ENCODE measurements at regions not wholly inside any gene's neighbourhood (a gene's known extent, or its start where the extent isn't known, plus 50 kb on each side); places are given as distances from the start of the nearest gene placed in this dataset.

- H3K4me3 Mint-ChIP-seq = no peak overlapping the region
- peak overlapping the region; percentile 61 for H3K27ac Mint-ChIP-seq
- POLR2A ChIA-PET = interaction anchor here (1.6 kb wide), 1 partner anchor 31 kb away, joined by 3 read pairs; no protein-coding TSS in a partner anchor
- H3K36me3 Mint-ChIP-seq = peaks cover 13% of the 10 kb centered on the region
- ATAC-seq (ENCODE audit: low read depth) (no peak), DNase-seq (no peak)
- H3K27me3 Mint-ChIP-seq = no peaks in the 10 kb centered on the region
- H3K9me3 Mint-ChIP-seq = peaks cover 13% of the 10 kb centered on the region
- peaks cover 24% of the 10 kb centered on the region for H3K4me1 Mint-ChIP-seq
These were observed 214.1 kb downstream of the NECTIN3 start for GRCh38 chr3:111285694-111286093.

- no peak for DNase-seq
- POLR2A ChIA-PET = no interaction called here
- H3K4me1 Mint-ChIP-seq = peaks cover 21% of the 10 kb centered on the region
These were observed 215.1 kb downstream of the NECTIN3 start for GRCh38 chr3:111286746-111287145.

GRCh38 chr3:111292117-111292516 lies 220.5 kb downstream of the NECTIN3 start:
- Mint-ChIP-seq H3K27me3 (peaks cover 2% of the 10 kb centered on the region), H3K27ac (no peak overlapping the region), H3K36me3 (peaks cover 5% of the 10 kb centered on the region), H3K4me1 (peaks cover 15% of the 10 kb centered on the region), H3K9me3 (peaks cover 9% of the 10 kb centered on the region), H3K4me3 (no peak overlapping the region)
- DNase-seq (no peak), ATAC-seq (ENCODE audit: low read depth) (no peak)
- POLR2A ChIA-PET = no interaction called here

More at GRCh38 chr3:111286746-111287145, 215.1 kb downstream of the NECTIN3 start:
- Mint-ChIP-seq H3K4me3 (no peak overlapping the region), H3K27ac (no peak overlapping the region), H3K27me3 (no peaks in the 10 kb centered on the region), H3K9me3 (peaks cover 13% of the 10 kb centered on the region), H3K36me3 (peaks cover 8% of the 10 kb centered on the region)
- no peak for ATAC-seq (ENCODE audit: low read depth)

GRCh38 chr3:111299192-111299615 lies 227.6 kb downstream of the NECTIN3 start:
- DNase-seq (no peak), ATAC-seq (ENCODE audit: low read depth) (peak; percentile 70)
- H3K4me1 Mint-ChIP-seq = peaks cover 51% of the 10 kb centered on the region
- H3K36me3 Mint-ChIP-seq = peaks cover 7% of the 10 kb centered on the region
- H3K27me3 Mint-ChIP-seq = peaks cover 2% of the 10 kb centered on the region
- no peak overlapping the region for H3K4me3 Mint-ChIP-seq
- POLR2A ChIA-PET = interaction anchor here (0.9 to 1.3 kb wide), 3 partner anchors 9 to 240 kb away, joined by 3 read pairs; no protein-coding TSS in a partner anchor
- H3K27ac Mint-ChIP-seq = no peak overlapping the region
- no peaks in the 10 kb centered on the region for H3K9me3 Mint-ChIP-seq

- Mint-ChIP-seq H3K9me3 (no peaks in the 10 kb centered on the region), H3K36me3 (peaks cover 9% of the 10 kb centered on the region), H3K4me3 (peak overlapping the region; percentile 54), H3K27me3 (peaks cover 1% of the 10 kb centered on the region), H3K27ac (peak overlapping the region; percentile 71), H3K4me1 (peaks cover 52% of the 10 kb centered on the region)
- DNase-seq (no peak), ATAC-seq (ENCODE audit: low read depth) (peak; percentile 60)
- POLR2A ChIA-PET = interaction anchor here (1.0 kb wide), 1 partner anchor 12 kb away, joined by 3 read pairs; no protein-coding TSS in a partner anchor
These were observed 229.7 kb downstream of the NECTIN3 start for GRCh38 chr3:111301238-111301798.

GRCh38 chr3:111302063-111302462 lies 230.4 kb downstream of the NECTIN3 start:
- POLR2A ChIA-PET = no interaction called here
- peaks cover 46% of the 10 kb centered on the region for H3K4me1 Mint-ChIP-seq
- H3K36me3 Mint-ChIP-seq = peaks cover 7% of the 10 kb centered on the region

GRCh38 chr3:111303760-111304159 lies 232.1 kb downstream of the NECTIN3 start:
- H3K27me3 Mint-ChIP-seq = no peaks in the 10 kb centered on the region
- H3K36me3 Mint-ChIP-seq = peaks cover 3% of the 10 kb centered on the region
- no peaks in the 10 kb centered on the region for H3K9me3 Mint-ChIP-seq
- peaks cover 41% of the 10 kb centered on the region for H3K4me1 Mint-ChIP-seq
- H3K27ac Mint-ChIP-seq = no peak overlapping the region
- DNase-seq (no peak), ATAC-seq (ENCODE audit: low read depth) (no peak)
- POLR2A ChIA-PET = no interaction called here
- H3K4me3 Mint-ChIP-seq = no peak overlapping the region

More at GRCh38 chr3:111302063-111302462, 230.4 kb downstream of the NECTIN3 start:
- Mint-ChIP-seq H3K9me3 (no peaks in the 10 kb centered on the region), H3K27me3 (no peaks in the 10 kb centered on the region), H3K27ac (peak overlapping the region; percentile 24), H3K4me3 (peak overlapping the region; percentile 54)
- ATAC-seq (ENCODE audit: low read depth) (no peak), DNase-seq (no peak)

- POLR2A ChIA-PET = interaction anchor here (0.8 kb wide), 1 partner anchor 8 kb away, joined by 3 read pairs; no protein-coding TSS in a partner anchor
- DNase-seq = no peak
- no peak for ATAC-seq (ENCODE audit: low read depth)
- Mint-ChIP-seq H3K36me3 (peaks cover 7% of the 10 kb centered on the region), H3K27ac (no peak overlapping the region), H3K27me3 (no peaks in the 10 kb centered on the region), H3K4me1 (peaks cover 42% of the 10 kb centered on the region), H3K9me3 (no peaks in the 10 kb centered on the region), H3K4me3 (no peak overlapping the region)
These were observed 234.3 kb upstream of the CD96 start for GRCh38 chr3:111307676-111308075.

GRCh38 chr3:111311126-111311525 lies 230.9 kb upstream of the CD96 start:
- Mint-ChIP-seq H3K9me3 (no peaks in the 10 kb centered on the region), H3K36me3 (peaks cover 4% of the 10 kb centered on the region), H3K4me1 (peaks cover 43% of the 10 kb centered on the region), H3K4me3 (peak overlapping the region; percentile 51), H3K27me3 (no peaks in the 10 kb centered on the region), H3K27ac (peak overlapping the region; percentile 93)
- POLR2A ChIA-PET = interaction anchor here (0.6 to 1.5 kb wide), 7 partner anchors 12 to 230 kb away, joined by 3 to 5 read pairs (median 4); partner anchors contain the start of gene CD96
- DNase-seq = no peak
- peak; percentile 55 for ATAC-seq (ENCODE audit: low read depth)

GRCh38 chr3:111311709-111312235 lies 230.2 kb upstream of the CD96 start:
- H3K4me3 Mint-ChIP-seq = peak overlapping the region; percentile 51
- POLR2A ChIA-PET = interaction anchor here (0.6 to 1.5 kb wide), 6 partner anchors 12 to 230 kb away, joined by 3 to 5 read pairs (median 4); partner anchors contain the start of gene CD96

GRCh38 chr3:111314181-111314873 lies 227.7 kb upstream of the CD96 start:
- Mint-ChIP-seq H3K27ac (no peak overlapping the region), H3K9me3 (peaks cover 2% of the 10 kb centered on the region), H3K4me3 (no peak overlapping the region), H3K4me1 (peaks cover 39% of the 10 kb centered on the region), H3K36me3 (peaks cover 12% of the 10 kb centered on the region), H3K27me3 (no peaks in the 10 kb centered on the region)
- DNase-seq = no peak
- POLR2A ChIA-PET = interaction anchor here (0.7 to 2.4 kb wide), 3 partner anchors 9 to 227 kb away, joined by 4 to 10 read pairs (median 6); partner anchors contain the start of gene CD96
- ATAC-seq (ENCODE audit: low read depth) = no peak

More at GRCh38 chr3:111311709-111312235, 230.2 kb upstream of the CD96 start:
- H3K4me1 Mint-ChIP-seq = peaks cover 41% of the 10 kb centered on the region
- DNase-seq (no peak), ATAC-seq (ENCODE audit: low read depth) (peak; percentile 88)
- peak overlapping the region; percentile 93 for H3K27ac Mint-ChIP-seq
- H3K27me3 Mint-ChIP-seq = no peaks in the 10 kb centered on the region
- no peaks in the 10 kb centered on the region for H3K9me3 Mint-ChIP-seq
- peaks cover 4% of the 10 kb centered on the region for H3K36me3 Mint-ChIP-seq

GRCh38 chr3:111314898-111315297 lies 227.1 kb upstream of the CD96 start:
- Mint-ChIP-seq H3K9me3 (peaks cover 2% of the 10 kb centered on the region), H3K27ac (no peak overlapping the region), H3K36me3 (peaks cover 13% of the 10 kb centered on the region), H3K4me3 (no peak overlapping the region), H3K27me3 (no peaks in the 10 kb centered on the region), H3K4me1 (peaks cover 35% of the 10 kb centered on the region)
- no peak for ATAC-seq (ENCODE audit: low read depth)
- no peak for DNase-seq
- POLR2A ChIA-PET = interaction anchor here (1.5 to 2.4 kb wide), 2 partner anchors 8 to 227 kb away, joined by 6 to 10 read pairs; partner anchors contain the start of gene CD96

- ATAC-seq (ENCODE audit: low read depth) = no peak
- Mint-ChIP-seq H3K4me1 (peaks cover 26% of the 10 kb centered on the region), H3K9me3 (peaks cover 2% of the 10 kb centered on the region), H3K27me3 (no peaks in the 10 kb centered on the region), H3K36me3 (peaks cover 13% of the 10 kb centered on the region), H3K4me3 (no peak overlapping the region), H3K27ac (no peak overlapping the region)
- POLR2A ChIA-PET = interaction anchor here (1.5 kb wide), 1 partner anchor 226 kb away, joined by 6 read pairs; the partner anchor contains the start of gene CD96
- no peak for DNase-seq
These were observed 225.9 kb upstream of the CD96 start for GRCh38 chr3:111315930-111316587.

All from activated naive CD8-positive, alpha-beta T cell treated with anti-CD3 and anti-CD28 coated beads, Interleukin-2, amount 10 ng/mL, durations not matched to agents 7 days and 5 days (primary cell).